Natural killer cell (primary cell): ENCODE measurements at regions not wholly inside any gene's neighbourhood (a gene's known extent, or its start where the extent isn't known, plus 50 kb on each side); places are given as distances from the start of the nearest gene placed in this dataset.

Source experiments
- ATAC-seq, 3 donors: fragments of 150-1000 bp in 2 of 3; fragments of 200-7000 bp in 1 of 3; cut with Tn5 transposase; 1 replicate in 1 of 3; 2 replicates in 2 of 3; pipeline ENCODE4 v1.10.0; 2021; ENCODE audit warnings: mild to moderate bottlenecking in 2 of 3, moderate library complexity in 2 of 3
- DNase-seq, 2 donors: peaks; one replicate each; pipeline versions ENCODE4 v3.0.0 to v3.0.0-alpha.2; 2013 to 2021; ENCODE audit warnings: mixed read lengths in 1 of 2
- H3K27ac ChIP-seq: one replicate; pipeline ENCODE4 v1.5.1; 2013; ENCODE audit warnings: mild to moderate bottlenecking, low read length
- H3K27me3 ChIP-seq: one replicate; pipeline ENCODE4 v1.6.1; 2013; ENCODE audit warnings: low read length; ENCODE audit not compliant: control insufficient read depth, insufficient read depth
- H3K36me3 ChIP-seq: one replicate; pipeline ENCODE4 v1.6.1; 2013; ENCODE audit warnings: low read length; ENCODE audit not compliant: control insufficient read depth, insufficient read depth
- H3K4me1 ChIP-seq: one replicate; pipeline ENCODE4 v1.6.1; 2013; ENCODE audit warnings: low read length; ENCODE audit not compliant: control insufficient read depth, insufficient read depth
- H3K4me3 ChIP-seq: one replicate; pipeline ENCODE4 v1.5.1; 2013; ENCODE audit warnings: low read length
- H3K9me3 ChIP-seq: one replicate; pipeline ENCODE4 v1.6.1; 2013; ENCODE audit warnings: low read length; ENCODE audit not compliant: control insufficient read depth, insufficient read depth
- H3K27ac Mint-ChIP-seq, 2 donors: one replicate each; pipeline ENCODE4 v1.8.0; 2022; ENCODE audit warnings: mild to moderate bottlenecking in 2 of 2, mixed read lengths in 2 of 2, moderate library complexity in 1 of 2
- H3K27me3 Mint-ChIP-seq, 2 donors: one replicate each; pipeline ENCODE4 v1.8.0; 2022; ENCODE audit warnings: low read depth in 2 of 2, mixed read lengths in 2 of 2
- H3K36me3 Mint-ChIP-seq: one replicate; pipeline ENCODE4 v1.8.0; 2022; ENCODE audit warnings: mixed read lengths
- H3K4me1 Mint-ChIP-seq, 2 donors: one replicate each; pipeline ENCODE4 v1.8.0; 2022; ENCODE audit warnings: mixed read lengths in 2 of 2
- H3K4me3 Mint-ChIP-seq: one replicate; pipeline ENCODE4 v1.8.0; 2022; ENCODE audit warnings: mild to moderate bottlenecking, moderate library complexity, mixed read lengths
- H3K9me3 Mint-ChIP-seq, 2 donors: one replicate each; pipeline ENCODE4 v1.8.0; 2022; ENCODE audit warnings: mixed read lengths in 2 of 2
- WGBS: methylation state at CpG from one replicate; pipeline ENCODE4 v1.1.7; 2013; ENCODE audit warnings: missing lambda C conversion rate; ENCODE audit not compliant: insufficient coverage; 5-methylcytosine and 5-hydroxymethylcytosine counted together
- intact Hi-C: fragments of 100-400 bp; cut with micrococcal nuclease; formaldehyde crosslinking; loops from one replicate; pipeline ENCODE4 v1.14.2; 2022
- TF ChIP-seq, protein P1 (sequence below): fragments of 200-600 bp; IDR thresholded peaks from one replicate; pipeline ENCODE4 v1.8.0; 2022; ENCODE audit warnings: antibody characterized with exemption

GRCh38 chrX:42946544-42947194 is 168.7 kb upstream of the PPP1R2C start:
- H3K27me3 Mint-ChIP-seq = no peaks in the 10 kb centered on the region
- TF ChIP-seq, protein P1, sequence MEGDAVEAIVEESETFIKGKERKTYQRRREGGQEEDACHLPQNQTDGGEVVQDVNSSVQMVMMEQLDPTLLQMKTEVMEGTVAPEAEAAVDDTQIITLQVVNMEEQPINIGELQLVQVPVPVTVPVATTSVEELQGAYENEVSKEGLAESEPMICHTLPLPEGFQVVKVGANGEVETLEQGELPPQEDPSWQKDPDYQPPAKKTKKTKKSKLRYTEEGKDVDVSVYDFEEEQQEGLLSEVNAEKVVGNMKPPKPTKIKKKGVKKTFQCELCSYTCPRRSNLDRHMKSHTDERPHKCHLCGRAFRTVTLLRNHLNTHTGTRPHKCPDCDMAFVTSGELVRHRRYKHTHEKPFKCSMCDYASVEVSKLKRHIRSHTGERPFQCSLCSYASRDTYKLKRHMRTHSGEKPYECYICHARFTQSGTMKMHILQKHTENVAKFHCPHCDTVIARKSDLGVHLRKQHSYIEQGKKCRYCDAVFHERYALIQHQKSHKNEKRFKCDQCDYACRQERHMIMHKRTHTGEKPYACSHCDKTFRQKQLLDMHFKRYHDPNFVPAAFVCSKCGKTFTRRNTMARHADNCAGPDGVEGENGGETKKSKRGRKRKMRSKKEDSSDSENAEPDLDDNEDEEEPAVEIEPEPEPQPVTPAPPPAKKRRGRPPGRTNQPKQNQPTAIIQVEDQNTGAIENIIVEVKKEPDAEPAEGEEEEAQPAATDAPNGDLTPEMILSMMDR = no peak
- H3K36me3 ChIP-seq = no peaks in the 10 kb centered on the region
- peak overlapping the region; percentile 73 for H3K27ac ChIP-seq
- H3K27ac Mint-ChIP-seq = peak overlapping the region; percentile 89 to 90
- H3K9me3 ChIP-seq = no peaks in the 10 kb centered on the region
- peak in 1 of 2 donors; percentile 45 for DNase-seq
- peaks cover 58 to 80% of the 10 kb centered on the region in 2 donors for H3K4me1 Mint-ChIP-seq
- no peaks in the 10 kb centered on the region for H3K36me3 Mint-ChIP-seq
- no peaks in the 10 kb centered on the region for H3K9me3 Mint-ChIP-seq
- no peak overlapping the region for H3K4me3 ChIP-seq
- H3K4me3 Mint-ChIP-seq = peak overlapping the region; percentile 26
- intact Hi-C loops = loop anchor here (10.0 kb wide), 1 partner anchor 1022 kb away; the partner anchor contains the start of gene CASK
- 71% methylated on average over 2 of the region's 6 CpGs for WGBS
- no peak for ATAC-seq
- H3K4me1 ChIP-seq = peaks cover 51% of the 10 kb centered on the region
- H3K27me3 ChIP-seq = no peaks in the 10 kb centered on the region

DNA sequence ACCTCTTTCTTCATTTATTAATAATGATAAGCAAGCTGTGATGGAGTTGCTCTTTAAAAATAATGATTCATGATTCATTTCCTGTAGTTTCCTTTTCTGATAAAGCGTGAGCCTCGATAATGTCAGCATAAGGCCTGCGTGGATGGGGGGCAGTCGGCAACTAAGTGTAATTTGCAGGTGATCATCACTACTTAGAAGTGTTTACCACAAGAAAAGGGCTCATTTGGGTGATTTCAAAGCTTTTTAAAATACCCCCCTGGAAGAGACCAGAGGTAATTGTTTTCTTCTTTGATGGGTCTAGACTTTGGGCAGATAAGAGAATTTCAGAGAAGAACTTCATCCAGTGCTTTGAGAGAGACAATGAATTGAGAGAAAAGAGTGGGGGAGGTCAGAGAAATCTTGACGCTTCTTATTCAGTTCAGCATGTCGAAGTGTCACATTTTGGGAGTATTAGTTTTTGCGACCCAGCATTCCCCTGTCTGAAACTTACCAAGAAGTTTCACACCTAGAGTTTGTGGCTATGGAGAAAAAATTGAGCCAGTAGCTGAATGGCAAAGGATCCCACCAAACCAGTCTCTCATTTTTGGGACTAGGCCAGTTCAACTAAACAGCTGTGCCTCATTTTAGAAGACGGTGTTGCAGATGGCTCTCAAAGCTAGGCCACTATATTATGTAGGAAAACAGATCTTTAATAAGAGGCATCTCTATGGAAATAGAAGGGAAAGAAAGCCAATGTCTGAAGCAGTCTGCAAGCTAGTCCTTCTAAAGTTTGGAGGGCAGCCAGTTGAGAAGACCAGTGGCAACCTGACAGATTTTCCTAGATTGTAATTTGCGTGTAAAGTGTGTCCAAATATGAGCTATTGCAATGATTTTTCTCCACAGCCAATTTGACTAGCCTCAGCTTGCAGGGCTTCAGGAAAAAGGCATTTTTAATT is 171.0 kb upstream of the PPP1R2C start:
- intact Hi-C loops = loop anchor here (10.0 kb wide), 1 partner anchor 1024 kb away; the partner anchor contains the start of gene CASK
- Histone ChIP-seq H3K4me1 (peaks cover 29% of the 10 kb centered on the region), H3K4me3 (no peak overlapping the region), H3K27ac (peak overlapping the region; percentile 73), H3K27me3 (no peaks in the 10 kb centered on the region), H3K9me3 (no peaks in the 10 kb centered on the region), H3K36me3 (no peaks in the 10 kb centered on the region)
- Mint-ChIP-seq H3K27me3 (no peaks in the 10 kb centered on the region), H3K36me3 (no peaks in the 10 kb centered on the region), H3K4me3 (peak overlapping the region; percentile 33), H3K9me3 (no peaks in the 10 kb centered on the region), H3K4me1 (peaks cover 43 to 61% of the 10 kb centered on the region in 2 donors), H3K27ac (peak overlapping the region; percentile 89 to 90)
- peak in 1 of 2 donors; percentile 64 for DNase-seq
- TF ChIP-seq, protein P1 = no peak
- ATAC-seq = peak; percentile 61 to 72 (median 70)
- 38% methylated on average over 9 of the region's 9 CpGs for WGBS

GRCh38 chrX:42951747-42952146 is 173.8 kb upstream of the PPP1R2C start:
- H3K4me3 Mint-ChIP-seq = no peak overlapping the region
- no peaks in the 10 kb centered on the region for H3K36me3 ChIP-seq
- H3K27ac Mint-ChIP-seq = peak overlapping the region; percentile 24 to 29
- DNase-seq = no peak
- no peaks in the 10 kb centered on the region for H3K9me3 Mint-ChIP-seq
- intact Hi-C loops = no loop called here
- no peaks in the 10 kb centered on the region for H3K27me3 ChIP-seq
- H3K4me1 ChIP-seq = peaks cover 17% of the 10 kb centered on the region
- H3K36me3 Mint-ChIP-seq = no peaks in the 10 kb centered on the region
- no peak overlapping the region for H3K27ac ChIP-seq
- H3K4me3 ChIP-seq = no peak overlapping the region
- no peaks in the 10 kb centered on the region for H3K27me3 Mint-ChIP-seq
- no peaks in the 10 kb centered on the region for H3K9me3 ChIP-seq
- no peak for ATAC-seq
- H3K4me1 Mint-ChIP-seq = peaks cover 30 to 38% of the 10 kb centered on the region in 2 donors
- TF ChIP-seq, protein P1 = no peak
